Astrocyte of the hippocampus (primary cell): ENCODE measurements at regions not wholly inside any gene's neighbourhood (a gene's known extent, or its start where the extent isn't known, plus 50 kb on each side); places are given as distances from the start of the nearest gene placed in this dataset.

Source experiments
- DNase-seq: peaks from one replicate; pipeline ENCODE4 v3.0.0; 2011; ENCODE audit warnings: low read depth, low spot score

DNA sequence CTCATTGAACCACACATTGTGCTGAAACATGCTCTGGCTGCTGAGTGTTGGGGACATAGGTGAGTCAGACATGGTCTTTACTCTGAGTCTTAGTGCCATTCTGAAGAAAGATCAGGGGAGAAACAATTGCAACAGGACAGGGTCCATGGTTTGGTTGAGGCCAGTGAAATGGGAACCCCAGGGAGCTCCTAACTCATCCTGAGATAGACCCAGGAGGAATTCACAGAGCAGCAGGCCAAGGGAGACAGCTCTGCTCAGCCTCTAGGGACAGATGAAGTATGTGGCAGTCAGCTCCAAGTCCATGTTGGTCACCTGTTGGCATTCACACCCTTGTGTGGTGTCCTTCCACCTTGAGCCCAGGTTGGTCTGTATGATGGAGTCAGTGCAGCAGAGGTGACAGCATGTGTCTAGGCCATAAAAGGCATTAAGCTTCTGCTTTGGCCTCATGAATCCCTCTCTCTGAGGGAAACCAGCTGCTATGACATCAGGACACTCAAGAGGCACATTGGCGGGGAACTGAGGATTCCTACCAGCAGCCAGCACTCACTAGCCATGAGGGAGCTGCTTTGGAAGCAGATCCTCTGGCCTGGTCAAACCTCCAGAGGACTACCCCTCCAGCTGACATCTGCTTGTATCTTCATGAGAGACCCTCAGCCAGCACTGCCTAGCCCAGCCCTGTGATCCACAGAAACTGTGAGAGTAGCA is 50.3 kb upstream of the MYEOV start:
- no peak for DNase-seq
